A549 (cell line): ENCODE measurements at regions not wholly inside any gene's neighbourhood (a gene's known extent, or its start where the extent isn't known, plus 50 kb on each side); places are given as distances from the start of the nearest gene placed in this dataset.

Source experiments
- BHLHE40 ChIP-seq: IDR thresholded peaks from 2 replicates; pipeline ENCODE4 v1.6.1; 2012; ENCODE audit warnings: low read depth, low read length, inconsistent platforms
- CTCF ChIP-seq: fragments of >200 bp; sonication (Bioruptor Twin); formaldehyde crosslinking; IDR thresholded peaks from 3 replicates; pipeline ENCODE4 v1.5.1; 2016
- EHMT2 ChIP-seq: fragments of 200-600 bp; sonication (generic); IDR thresholded peaks from 2 replicates; pipeline ENCODE4 v1.6.1; 2016; ENCODE audit warnings: antibody characterized with exemption, low read depth, mild to moderate bottlenecking, moderate library complexity
- NR3C1 ChIP-seq: fragments of >200 bp; sonication (Bioruptor Twin); formaldehyde crosslinking; IDR thresholded peaks from 3 replicates; pipeline ENCODE4 v1.6.1; 2017
- RCOR1 ChIP-seq: fragments of 150-350 bp; IDR thresholded peaks from 2 replicates; pipeline ENCODE4 v1.6.1; 2014; ENCODE audit warnings: antibody characterized with exemption, low read length, low read depth
- TFCP2L1 ChIP-seq: fragments of 250-450 bp; sonication (Bioruptor Pico); IDR thresholded peaks from 2 replicates; pipeline ENCODE4 v1.5.0; 2021; ENCODE audit warnings: mild to moderate bottlenecking

GRCh38 chr3:168813225-168813802, 717.6 kb upstream of the GOLIM4 start:
- no peak for TF ChIP-seq TFCP2L1 (CRISPR knock-in tag)
- TF ChIP-seq RCOR1: no peak
- TF ChIP-seq BHLHE40: no peak
- no peak for TF ChIP-seq NR3C1
- no peak for TF ChIP-seq CTCF
- no peak for TF ChIP-seq EHMT2
